Thyroid gland (tissue), 4 donors: ENCODE measurements at regions not wholly inside any gene's neighbourhood (a gene's known extent, or its start where the extent isn't known, plus 50 kb on each side); places are given as distances from the start of the nearest gene placed in this dataset.

Experiments used
- DNase-seq, 2 donors: peaks; one replicate each; pipeline ENCODE4 v3.0.0-alpha.2; 2019
- H3K27ac ChIP-seq, 3 donors: fragments of 200-600 bp; sonication (generic); 1 replicate in 2 of 3; 2 replicates in 1 of 3; pipeline ENCODE4 v1.5.1; 2016 to 2019; ENCODE audit warnings: mild to moderate bottlenecking in 1 of 3, moderate library complexity in 1 of 3
- H3K27me3 ChIP-seq: fragments of 200-600 bp; sonication (generic); one replicate; pipeline ENCODE4 v1.5.1; 2019
- H3K36me3 ChIP-seq, 2 donors: fragments of 200-600 bp; sonication (generic); one replicate each; pipeline ENCODE4 v1.5.1; 2016 to 2019
- H3K4me1 ChIP-seq, 2 donors: fragments of 200-600 bp; sonication (generic); one replicate each; pipeline ENCODE4 v1.5.1; 2017 to 2019
- H3K4me3 ChIP-seq, 3 donors: fragments of 200-600 bp; sonication (generic); replicated peaks in 1 of 3; 1 replicate in 2 of 3; 2 replicates in 1 of 3; pipeline ENCODE4 v1.5.1; 2016; ENCODE audit warnings: mild to moderate bottlenecking in 1 of 3
- H3K9me3 ChIP-seq: fragments of 200-600 bp; sonication (generic); one replicate; pipeline ENCODE4 v1.5.1; 2017
- CTCF ChIP-seq, 6 experiments: fragments of 200-600 bp in 3 of 6; fragments of 450-650 bp in 3 of 6; sonication (generic) in 3 of 6; IDR thresholded peaks; one replicate each; pipeline ENCODE4 v1.5.1; 2016 to 2019; ENCODE audit warnings: antibody characterized with exemption in 6 of 6, mild to moderate bottlenecking in 2 of 6, inconsistent platforms in 1 of 6, moderate library complexity in 1 of 6
- POLR2A ChIP-seq, 2 donors: fragments of 450-650 bp; IDR thresholded peaks; one replicate each; pipeline ENCODE4 v1.6.1; 2017; ENCODE audit warnings: antibody characterized with exemption in 2 of 2, mild to moderate bottlenecking in 2 of 2, moderate library complexity in 1 of 2
- WGBS, 2 donors: methylation state at CpG; one replicate each; pipeline ENCODE4 v1.1.5; 2017; 5-methylcytosine and 5-hydroxymethylcytosine counted together
- intact Hi-C: fragments of 100-400 bp; cut with DNase I; formaldehyde crosslinking; loops from one replicate; pipeline ENCODE4 v1.15.1; 2023

- Histone ChIP-seq H3K27ac (no peak overlapping the region), H3K9me3 (no peaks in the 10 kb centered on the region), H3K4me3 (no peak overlapping the region), H3K4me1 (peaks cover 21 to 26% of the 10 kb centered on the region in 2 donors), H3K36me3 (no peaks in the 10 kb centered on the region), H3K27me3 (peaks cover 16% of the 10 kb centered on the region)
- TF ChIP-seq CTCF (IDR thresholded peaks at IDR 0.05): no peak
- no peak for TF ChIP-seq POLR2A (IDR thresholded peaks at IDR 0.05)
- no peak for DNase-seq
- intact Hi-C loops: loop anchor here (5.0 to 10.0 kb wide), 2 partner anchors 189 to 602 kb away; no protein-coding TSS in a partner anchor
- 76 to 83% methylated on average over 5 of the region's 5 CpGs for WGBS, 2 donors
Observed at GRCh38 chr4:41883988-41884734, 51.1 kb upstream of the TMEM33 start.

GRCh38 chr4:41882625-41883347, 52.4 kb upstream of the TMEM33 start:
- H3K4me1 ChIP-seq: peaks cover 21 to 26% of the 10 kb centered on the region in 2 donors
- H3K9me3 ChIP-seq: no peaks in the 10 kb centered on the region
- DNase-seq: peak; percentile 39 to 47
- H3K4me3 ChIP-seq: peak overlapping the region in 1 of 3 donors; percentile 28
- H3K27me3 ChIP-seq: peaks cover 19% of the 10 kb centered on the region
- 14 to 15% methylated on average over 34 of the region's 34 CpGs for WGBS, 2 donors
- H3K36me3 ChIP-seq: no peaks in the 10 kb centered on the region
- intact Hi-C loops: loop anchor here (5.0 to 10.0 kb wide), 2 partner anchors 188 to 600 kb away; no protein-coding TSS in a partner anchor
- TF ChIP-seq CTCF (IDR thresholded peaks at IDR 0.05): peak; percentile 62 to 97 (median 78)
- no peak for TF ChIP-seq POLR2A (IDR thresholded peaks at IDR 0.05)
- no peak overlapping the region for H3K27ac ChIP-seq

- intact Hi-C loops: loop anchor here (5.0 to 10.0 kb wide), 2 partner anchors 187 to 600 kb away; no protein-coding TSS in a partner anchor
- H3K36me3 ChIP-seq: no peaks in the 10 kb centered on the region
- no peak overlapping the region for H3K27ac ChIP-seq
- H3K9me3 ChIP-seq: no peaks in the 10 kb centered on the region
- H3K27me3 ChIP-seq: peaks cover 19% of the 10 kb centered on the region
- peaks cover 21 to 26% of the 10 kb centered on the region in 2 donors for H3K4me1 ChIP-seq
- DNase-seq: no peak
- 4 to 7% methylated on average over 28 to 36 of the region's 53 CpGs for WGBS, 2 donors
- H3K4me3 ChIP-seq: peak overlapping the region in 2 of 3 donors; percentile 22 to 28
- TF ChIP-seq CTCF (IDR thresholded peaks at IDR 0.05) (no peak), POLR2A (IDR thresholded peaks at IDR 0.05) (no peak)
Observed at GRCh38 chr4:41881981-41882624, 53.1 kb upstream of the TMEM33 start.

- intact Hi-C loops: loop anchor here (5.0 to 10.0 kb wide), 2 partner anchors 186 to 599 kb away; no protein-coding TSS in a partner anchor
- WGBS, 2 donors: 4 to 5% methylated on average over 33 to 51 of the region's 79 CpGs
- peaks cover 21 to 26% of the 10 kb centered on the region in 2 donors for H3K4me1 ChIP-seq
- H3K4me3 ChIP-seq: peak overlapping the region in 2 of 3 donors; percentile 15 to 28
- H3K27ac ChIP-seq: no peak overlapping the region
- DNase-seq: no peak
- H3K36me3 ChIP-seq: no peaks in the 10 kb centered on the region
- H3K9me3 ChIP-seq: no peaks in the 10 kb centered on the region
- TF ChIP-seq POLR2A (IDR thresholded peaks at IDR 0.05) (no peak), CTCF (IDR thresholded peaks at IDR 0.05) (no peak)
- peaks cover 19% of the 10 kb centered on the region for H3K27me3 ChIP-seq
Observed at GRCh38 chr4:41880840-41881831, 54.1 kb upstream of the TMEM33 start.
